Astrocyte (in vitro differentiated cells and primary cell): ENCODE measurements at regions not wholly inside any gene's neighbourhood (a gene's known extent, or its start where the extent isn't known, plus 50 kb on each side); places are given as distances from the start of the nearest gene placed in this dataset.

Source experiments
- DNase-seq: peaks from one replicate; pipeline ENCODE4 v3.0.0-alpha.2; 2010; ENCODE audit warnings: low read depth
- FAIRE-seq: peaks from 2 replicates; lab custom pipeline; 2011; peaks lifted over from hg19 to GRCh38; lab: Jason Lieb, UNC
- H2AFZ ChIP-seq: 2 replicates; pipeline ENCODE4 v1.6.0; 2012; ENCODE audit warnings: low read depth, low read length, inconsistent platforms
- H3K27ac ChIP-seq: 2 replicates; pipeline ENCODE4 v1.5.1; 2011; ENCODE audit warnings: low read depth, low read length, inconsistent platforms
- H3K27me3 ChIP-seq: 2 replicates; pipeline ENCODE4 v1.6.0; 2011; ENCODE audit warnings: low read length, inconsistent platforms; ENCODE audit not compliant: insufficient read depth
- H3K36me3 ChIP-seq: 2 replicates; pipeline ENCODE4 v1.5.1; 2011; ENCODE audit warnings: low read length, inconsistent platforms; ENCODE audit not compliant: insufficient read depth
- H3K4me1 ChIP-seq: 2 replicates; pipeline ENCODE4 v1.5.1; 2011; ENCODE audit warnings: low read length, inconsistent platforms; ENCODE audit not compliant: insufficient read depth
- H3K4me2 ChIP-seq: 2 replicates; pipeline ENCODE4 v1.6.0; 2012; ENCODE audit warnings: low read length, inconsistent platforms
- H3K4me3 ChIP-seq: 2 replicates; pipeline ENCODE4 v1.5.1; 2011; ENCODE audit warnings: low read depth, mild to moderate bottlenecking, low read length, inconsistent platforms; ENCODE audit not compliant: insufficient read depth
- H3K79me2 ChIP-seq: 2 replicates; pipeline ENCODE4 v1.6.0; 2012; ENCODE audit warnings: mild to moderate bottlenecking, low read length, inconsistent platforms; ENCODE audit not compliant: insufficient read depth
- H3K9ac ChIP-seq: 2 replicates; pipeline ENCODE4 v1.6.0; 2012; ENCODE audit warnings: mild to moderate bottlenecking, low read length, inconsistent platforms
- H3K9me3 ChIP-seq: 2 replicates; pipeline ENCODE4 v1.5.1; 2012; ENCODE audit warnings: low read depth, mild to moderate bottlenecking, low read length, inconsistent platforms; ENCODE audit not compliant: insufficient read depth
- H4K20me1 ChIP-seq: 2 replicates; pipeline ENCODE4 v1.6.0; 2012; ENCODE audit warnings: low read length, inconsistent platforms; ENCODE audit not compliant: insufficient read depth
- H3K27ac Mint-ChIP-seq: one replicate; pipeline ENCODE4 v1.8.0; 2021; ENCODE audit warnings: mild to moderate bottlenecking, mixed read lengths; ENCODE audit not compliant: unreplicated experiment
- H3K27me3 Mint-ChIP-seq: one replicate; pipeline ENCODE4 v1.8.0; 2021; ENCODE audit warnings: low read depth, mixed read lengths; ENCODE audit not compliant: unreplicated experiment
- H3K36me3 Mint-ChIP-seq: one replicate; pipeline ENCODE4 v1.8.0; 2021; ENCODE audit warnings: low read depth, mixed read lengths; ENCODE audit not compliant: unreplicated experiment
- H3K4me1 Mint-ChIP-seq: one replicate; pipeline ENCODE4 v1.8.0; 2021; ENCODE audit warnings: low read depth, mixed read lengths; ENCODE audit not compliant: unreplicated experiment
- H3K4me3 Mint-ChIP-seq: one replicate; pipeline ENCODE4 v1.8.0; 2021; ENCODE audit warnings: mild to moderate bottlenecking, moderate library complexity, mixed read lengths; ENCODE audit not compliant: unreplicated experiment
- H3K9me3 Mint-ChIP-seq: one replicate; pipeline ENCODE4 v1.8.0; 2021; ENCODE audit warnings: mild to moderate bottlenecking, mixed read lengths; ENCODE audit not compliant: unreplicated experiment
- CTCF ChIP-seq: IDR thresholded peaks from 2 replicates; pipeline ENCODE4 v1.5.1; 2011; ENCODE audit warnings: low read depth, mild to moderate bottlenecking, inconsistent platforms, low read length, moderate library complexity; ENCODE audit not compliant: insufficient read depth
- EZH2 ChIP-seq: IDR thresholded peaks from 2 replicates; pipeline ENCODE4 v1.6.1; 2012; ENCODE audit warnings: mild to moderate bottlenecking, low read length, inconsistent platforms; ENCODE audit not compliant: insufficient read depth

GRCh38 chr11:81913793-81914192 is 819.9 kb downstream of the FAM181B start:
- H3K79me2 ChIP-seq: no peaks in the 10 kb centered on the region
- FAIRE-seq: no peak
- Mint-ChIP-seq H3K27me3 (no peaks in the 10 kb centered on the region), H3K4me3 (no peak overlapping the region), H3K4me1 (no peaks in the 10 kb centered on the region), H3K36me3 (no peaks in the 10 kb centered on the region), H3K9me3 (no peaks in the 10 kb centered on the region), H3K27ac (no peak overlapping the region)
- H3K9me3 ChIP-seq: no peaks in the 10 kb centered on the region
- H3K4me1 ChIP-seq: no peaks in the 10 kb centered on the region
- no peak overlapping the region for H3K27ac ChIP-seq
- no peak overlapping the region for H3K4me2 ChIP-seq
- no peaks in the 10 kb centered on the region for H4K20me1 ChIP-seq
- H3K27me3 ChIP-seq: no peaks in the 10 kb centered on the region
- H3K9ac ChIP-seq: no peak overlapping the region
- no peak for DNase-seq
- no peak overlapping the region for H2AFZ ChIP-seq
- H3K4me3 ChIP-seq: no peak overlapping the region
- no peak for TF ChIP-seq CTCF
- TF ChIP-seq EZH2: no peak
- H3K36me3 ChIP-seq: no peaks in the 10 kb centered on the region

- Histone ChIP-seq H3K9me3 (no peaks in the 10 kb centered on the region), H3K79me2 (no peaks in the 10 kb centered on the region), H3K9ac (no peak overlapping the region), H3K4me3 (no peak overlapping the region), H3K27ac (no peak overlapping the region), H3K36me3 (no peaks in the 10 kb centered on the region), H3K27me3 (no peaks in the 10 kb centered on the region), H2AFZ (no peak overlapping the region), H3K4me1 (peaks cover 4% of the 10 kb centered on the region), H4K20me1 (no peaks in the 10 kb centered on the region), H3K4me2 (no peak overlapping the region)
- no peak for TF ChIP-seq CTCF
- TF ChIP-seq EZH2: no peak
- H3K27ac Mint-ChIP-seq: peak overlapping the region; percentile 14
- H3K36me3 Mint-ChIP-seq: no peaks in the 10 kb centered on the region
- peaks cover 7% of the 10 kb centered on the region for H3K4me1 Mint-ChIP-seq
- H3K9me3 Mint-ChIP-seq: no peaks in the 10 kb centered on the region
- H3K4me3 Mint-ChIP-seq: no peak overlapping the region
- H3K27me3 Mint-ChIP-seq: peaks cover 3% of the 10 kb centered on the region
- FAIRE-seq (no peak), DNase-seq (peak; percentile 17)
Measured at GRCh38 chr11:81907996-81908395, 825.7 kb downstream of the FAM181B start.

GRCh38 chr11:81899156-81899555 is 834.5 kb downstream of the FAM181B start:
- no peaks in the 10 kb centered on the region for H3K27me3 ChIP-seq
- no peaks in the 10 kb centered on the region for H3K79me2 ChIP-seq
- H3K4me3 ChIP-seq: no peak overlapping the region
- Mint-ChIP-seq H3K4me1 (peaks cover 5% of the 10 kb centered on the region), H3K27ac (no peak overlapping the region), H3K36me3 (no peaks in the 10 kb centered on the region), H3K27me3 (peaks cover 4% of the 10 kb centered on the region), H3K4me3 (no peak overlapping the region), H3K9me3 (peaks cover 4% of the 10 kb centered on the region)
- no peaks in the 10 kb centered on the region for H3K36me3 ChIP-seq
- no peak for DNase-seq
- no peak overlapping the region for H3K27ac ChIP-seq
- H3K9me3 ChIP-seq: no peaks in the 10 kb centered on the region
- no peaks in the 10 kb centered on the region for H3K4me1 ChIP-seq
- no peak overlapping the region for H3K9ac ChIP-seq
- H4K20me1 ChIP-seq: no peaks in the 10 kb centered on the region
- no peak overlapping the region for H3K4me2 ChIP-seq
- TF ChIP-seq EZH2: no peak
- TF ChIP-seq CTCF: no peak
- FAIRE-seq: no peak
- H2AFZ ChIP-seq: no peak overlapping the region
